ENCODE measurements at regions not wholly inside any gene's neighbourhood (a gene's known extent, or its start where the extent isn't known, plus 50 kb on each side); places are given as distances from the start of the nearest gene placed in this dataset.

GRCh38 chr3:30518872-30519271, 87.5 kb upstream of the TGFBR2 start:
- Mint-ChIP-seq H3K4me1 (ENCODE audit: low read depth) (peaks cover 3% of the 10 kb centered on the region), H3K4me3 (ENCODE audit: low read depth) (no peak overlapping the region), H3K27me3 (no peaks in the 10 kb centered on the region), H3K9me3 (ENCODE audit: low read depth) (no peaks in the 10 kb centered on the region), H3K27ac (no peak overlapping the region), H3K36me3 (ENCODE audit: insufficient read depth) (no peaks in the 10 kb centered on the region)
- TF ChIP-seq, protein P1, sequence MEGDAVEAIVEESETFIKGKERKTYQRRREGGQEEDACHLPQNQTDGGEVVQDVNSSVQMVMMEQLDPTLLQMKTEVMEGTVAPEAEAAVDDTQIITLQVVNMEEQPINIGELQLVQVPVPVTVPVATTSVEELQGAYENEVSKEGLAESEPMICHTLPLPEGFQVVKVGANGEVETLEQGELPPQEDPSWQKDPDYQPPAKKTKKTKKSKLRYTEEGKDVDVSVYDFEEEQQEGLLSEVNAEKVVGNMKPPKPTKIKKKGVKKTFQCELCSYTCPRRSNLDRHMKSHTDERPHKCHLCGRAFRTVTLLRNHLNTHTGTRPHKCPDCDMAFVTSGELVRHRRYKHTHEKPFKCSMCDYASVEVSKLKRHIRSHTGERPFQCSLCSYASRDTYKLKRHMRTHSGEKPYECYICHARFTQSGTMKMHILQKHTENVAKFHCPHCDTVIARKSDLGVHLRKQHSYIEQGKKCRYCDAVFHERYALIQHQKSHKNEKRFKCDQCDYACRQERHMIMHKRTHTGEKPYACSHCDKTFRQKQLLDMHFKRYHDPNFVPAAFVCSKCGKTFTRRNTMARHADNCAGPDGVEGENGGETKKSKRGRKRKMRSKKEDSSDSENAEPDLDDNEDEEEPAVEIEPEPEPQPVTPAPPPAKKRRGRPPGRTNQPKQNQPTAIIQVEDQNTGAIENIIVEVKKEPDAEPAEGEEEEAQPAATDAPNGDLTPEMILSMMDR (IDR thresholded peaks at IDR 0.05; ENCODE audit: unreplicated experiment): no peak
- no peak for DNase-seq (ENCODE audit: low spot score, unreplicated experiment)

DNA sequence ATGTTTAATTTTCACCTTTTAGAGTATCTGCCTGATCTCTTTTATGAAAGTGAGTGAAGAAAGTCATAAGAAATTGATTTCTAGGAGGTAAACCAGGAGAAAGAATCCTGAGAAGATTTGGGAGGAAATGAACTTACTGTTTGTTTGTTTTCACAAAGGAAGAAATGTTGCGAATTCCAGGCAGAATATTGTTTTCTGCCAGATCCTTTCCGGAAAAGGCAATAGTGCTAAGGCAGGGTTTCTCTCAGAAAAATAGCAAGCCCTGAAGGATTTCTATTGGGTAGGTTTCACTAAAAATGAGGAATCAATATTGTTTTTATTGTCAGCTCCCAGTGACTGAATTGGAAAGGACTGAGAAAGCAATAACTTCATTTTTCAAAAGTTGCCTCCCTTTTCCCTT, 85.7 kb upstream of the TGFBR2 start:
- H3K9me3 Mint-ChIP-seq (ENCODE audit: low read depth): no peaks in the 10 kb centered on the region
- H3K27me3 Mint-ChIP-seq: no peaks in the 10 kb centered on the region
- H3K27ac Mint-ChIP-seq: no peak overlapping the region
- H3K4me3 Mint-ChIP-seq (ENCODE audit: low read depth): no peak overlapping the region
- DNase-seq (ENCODE audit: low spot score, unreplicated experiment): no peak
- TF ChIP-seq, protein P1 (IDR thresholded peaks at IDR 0.05; ENCODE audit: unreplicated experiment): no peak
- H3K36me3 Mint-ChIP-seq (ENCODE audit: insufficient read depth): no peaks in the 10 kb centered on the region
- H3K4me1 Mint-ChIP-seq (ENCODE audit: low read depth): peaks cover 5% of the 10 kb centered on the region

GRCh38 chr3:30521156-30521715, 85.2 kb upstream of the TGFBR2 start:
- no peaks in the 10 kb centered on the region for H3K27me3 Mint-ChIP-seq
- H3K4me1 Mint-ChIP-seq (ENCODE audit: low read depth): peaks cover 8% of the 10 kb centered on the region
- peaks cover 3% of the 10 kb centered on the region for H3K9me3 Mint-ChIP-seq (ENCODE audit: low read depth)
- peaks cover 2% of the 10 kb centered on the region for H3K36me3 Mint-ChIP-seq (ENCODE audit: insufficient read depth)
- H3K27ac Mint-ChIP-seq: no peak overlapping the region
- no peak for DNase-seq (ENCODE audit: low spot score, unreplicated experiment)
- TF ChIP-seq, protein P1 (IDR thresholded peaks at IDR 0.05; ENCODE audit: unreplicated experiment): no peak
- no peak overlapping the region for H3K4me3 Mint-ChIP-seq (ENCODE audit: low read depth)

DNA sequence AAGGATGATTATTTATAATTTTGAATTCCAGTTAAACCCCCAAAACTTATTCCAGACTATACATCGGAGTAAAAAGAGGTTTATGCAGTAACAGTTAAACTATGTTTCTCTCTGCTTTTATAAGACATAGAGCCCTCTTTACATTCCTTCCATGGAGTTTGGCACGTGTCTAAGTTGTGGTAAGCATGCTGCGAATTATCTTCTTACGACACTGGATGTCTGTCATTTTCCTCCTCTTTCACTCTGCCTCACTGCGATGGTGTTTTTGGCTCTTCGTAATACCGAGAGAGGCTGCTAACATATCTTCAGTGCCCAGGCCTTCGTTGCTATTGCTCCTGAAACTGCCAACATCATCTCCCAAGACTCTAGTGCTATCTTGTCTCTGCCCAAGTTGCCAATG, 83.9 kb upstream of the TGFBR2 start:
- Mint-ChIP-seq H3K27ac (no peak overlapping the region), H3K9me3 (ENCODE audit: low read depth) (peaks cover 6% of the 10 kb centered on the region), H3K4me1 (ENCODE audit: low read depth) (peaks cover 11% of the 10 kb centered on the region), H3K4me3 (ENCODE audit: low read depth) (no peak overlapping the region), H3K27me3 (no peaks in the 10 kb centered on the region), H3K36me3 (ENCODE audit: insufficient read depth) (peaks cover 3% of the 10 kb centered on the region)
- DNase-seq (ENCODE audit: low spot score, unreplicated experiment): no peak
- TF ChIP-seq, protein P1 (IDR thresholded peaks at IDR 0.05; ENCODE audit: unreplicated experiment): no peak

GRCh38 chr3:30523366-30523765, 83.0 kb upstream of the TGFBR2 start:
- no peaks in the 10 kb centered on the region for H3K27me3 Mint-ChIP-seq
- no peak overlapping the region for H3K27ac Mint-ChIP-seq
- H3K4me1 Mint-ChIP-seq (ENCODE audit: low read depth): peaks cover 10% of the 10 kb centered on the region
- no peak for DNase-seq (ENCODE audit: low spot score, unreplicated experiment)
- H3K9me3 Mint-ChIP-seq (ENCODE audit: low read depth): peaks cover 6% of the 10 kb centered on the region
- peaks cover 3% of the 10 kb centered on the region for H3K36me3 Mint-ChIP-seq (ENCODE audit: insufficient read depth)
- H3K4me3 Mint-ChIP-seq (ENCODE audit: low read depth): no peak overlapping the region
- TF ChIP-seq, protein P1 (IDR thresholded peaks at IDR 0.05; ENCODE audit: unreplicated experiment): no peak
